ENCODE measurements at regions not wholly inside any gene's neighbourhood (a gene's known extent, or its start where the extent isn't known, plus 50 kb on each side); places are given as distances from the start of the nearest gene placed in this dataset.

- DNase-seq (ENCODE audit: low read depth in 1 of 2, low spot score in 1 of 2), result no peak
- TF ChIP-seq SPI1 (IDR thresholded peaks at IDR 0.05; ENCODE audit: borderline replicate concordance, low read depth), result no peak
- Histone ChIP-seq H3K4me3 (replicated peaks; ENCODE audit: insufficient read depth, low read length) (no peak overlapping the region), H3K27me3 (ENCODE audit: insufficient read depth, poor library complexity, severe bottlenecking) (no peaks in the 10 kb centered on the region), H3K27ac (replicated peaks) (no peak overlapping the region)
These were observed 427.0 kb downstream of the HLX start for GRCh38 chr1:221306239-221306638.

GRCh38 chr1:221308534-221309511 is 429.6 kb downstream of the HLX start:
- TF ChIP-seq SPI1 (IDR thresholded peaks at IDR 0.05; ENCODE audit: borderline replicate concordance, low read depth), result peak; percentile 69; the same call in 1 of the 2 replicates
- TF ChIP-seq REST (IDR thresholded peaks at IDR 0.05; ENCODE audit: insufficient replicate concordance, low read depth), result no peak
- H3K4me3 ChIP-seq (replicated peaks; ENCODE audit: insufficient read depth, low read length), result no peak overlapping the region
- no peaks in the 10 kb centered on the region for H3K27me3 ChIP-seq (ENCODE audit: insufficient read depth, poor library complexity, severe bottlenecking)
- DNase-seq (ENCODE audit: low read depth in 1 of 2, low spot score in 1 of 2), result peak in 1 of 2 experiments; percentile 19
- H3K27ac ChIP-seq (replicated peaks), result no peak overlapping the region

- no peak overlapping the region for H3K27ac ChIP-seq (replicated peaks)
- H3K27me3 ChIP-seq (ENCODE audit: insufficient read depth, poor library complexity, severe bottlenecking), result no peaks in the 10 kb centered on the region
- no peak overlapping the region for H3K4me3 ChIP-seq (replicated peaks; ENCODE audit: insufficient read depth, low read length)
- no peak for TF ChIP-seq SPI1 (IDR thresholded peaks at IDR 0.05; ENCODE audit: borderline replicate concordance, low read depth)
- no peak for TF ChIP-seq GABPA (IDR thresholded peaks at IDR 0.05; ENCODE audit: low read depth)
- DNase-seq (ENCODE audit: low read depth in 1 of 2, low spot score in 1 of 2), result no peak
These were observed 430.5 kb downstream of the HLX start for GRCh38 chr1:221309723-221310122.

GRCh38 chr1:221310180-221310579 is 430.9 kb downstream of the HLX start:
- DNase-seq (ENCODE audit: low read depth in 1 of 2, low spot score in 1 of 2), result no peak
- Histone ChIP-seq H3K27me3 (ENCODE audit: insufficient read depth, poor library complexity, severe bottlenecking) (no peaks in the 10 kb centered on the region), H3K27ac (replicated peaks) (no peak overlapping the region), H3K4me3 (replicated peaks; ENCODE audit: insufficient read depth, low read length) (no peak overlapping the region)
- TF ChIP-seq POLR2AphosphoS5 (IDR thresholded peaks at IDR 0.05; ENCODE audit: low read depth), result no peak
- TF ChIP-seq SPI1 (IDR thresholded peaks at IDR 0.05; ENCODE audit: borderline replicate concordance, low read depth), result no peak
- no peak for TF ChIP-seq REST (IDR thresholded peaks at IDR 0.05; ENCODE audit: insufficient replicate concordance, low read depth)
- no peak for TF ChIP-seq GABPA (IDR thresholded peaks at IDR 0.05; ENCODE audit: low read depth)
- TF ChIP-seq CTCF (IDR thresholded peaks at IDR 0.05; ENCODE audit: insufficient read depth, low read length), result no peak

- no peak overlapping the region for H3K4me3 ChIP-seq (replicated peaks; ENCODE audit: insufficient read depth, low read length)
- no peak for DNase-seq (ENCODE audit: low read depth in 1 of 2, low spot score in 1 of 2)
- TF ChIP-seq SPI1 (IDR thresholded peaks at IDR 0.05; ENCODE audit: borderline replicate concordance, low read depth), result no peak
- no peaks in the 10 kb centered on the region for H3K27me3 ChIP-seq (ENCODE audit: insufficient read depth, poor library complexity, severe bottlenecking)
- H3K27ac ChIP-seq (replicated peaks), result no peak overlapping the region
These were observed 426.6 kb downstream of the DUSP10 start for GRCh38 chr1:221315330-221315729.
